ENCODE measurements at regions not wholly inside any gene's neighbourhood (a gene's known extent, or its start where the extent isn't known, plus 50 kb on each side); places are given as distances from the start of the nearest gene placed in this dataset.
"Not testable (repeated sequence)": the region's sequence is repeated elsewhere in the genome, so short reads cannot be mapped to it uniquely, and the experiment has no call there.

DNA sequence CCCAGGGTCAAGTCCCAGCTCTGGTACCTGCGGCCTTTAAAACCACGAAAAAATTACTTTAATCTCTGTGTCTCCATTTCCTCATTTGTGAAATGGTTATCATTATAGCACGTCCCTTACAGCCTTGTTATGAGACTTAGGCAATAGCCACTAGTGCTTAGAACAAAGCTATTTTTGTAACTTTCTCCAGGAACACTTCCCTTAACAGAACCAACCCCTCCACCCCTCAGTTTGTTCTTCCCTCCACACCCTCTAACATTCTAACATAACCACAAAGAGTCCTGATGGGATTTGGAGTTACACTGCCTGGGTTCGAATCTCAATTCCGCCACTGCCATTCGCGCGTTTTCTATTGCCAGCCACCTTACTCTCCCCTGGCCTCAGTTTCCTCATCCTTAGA lies 2777.4 kb upstream of the TPTE start:
- H3K27me3 Mint-ChIP-seq (ENCODE audit: low read depth in 3 of 3); H3K36me3 Mint-ChIP-seq; H3K27ac Mint-ChIP-seq; H3K79me2 ChIP-seq (ENCODE audit: insufficient read depth, low read length); H3K4me1 ChIP-seq (ENCODE audit: control insufficient read depth in 1 of 2, insufficient read depth in 2 of 2, low read length in 2 of 2); intact Hi-C loops (cut with micrococcal nuclease); H3K36me3 ChIP-seq (replicated peaks in 1 of 2; ENCODE audit: control insufficient read depth in 1 of 2, insufficient read depth in 2 of 2, low read length in 2 of 2); H3K27ac ChIP-seq (ENCODE audit: low read depth in 1 of 2, low read length in 2 of 2); H4K20me1 ChIP-seq (ENCODE audit: insufficient read depth, low read length); H2AFZ ChIP-seq (ENCODE audit: insufficient read depth, low read depth, low read length, poor library complexity, severe bottlenecking); H3K4me3 Mint-ChIP-seq; H3K27me3 ChIP-seq (ENCODE audit: control insufficient read depth in 2 of 2, insufficient read depth in 2 of 2, low read length in 2 of 2); H3K4me1 Mint-ChIP-seq; DNase-seq; H3K4me3 ChIP-seq (replicated peaks in 1 of 3; ENCODE audit: low read depth in 2 of 3, low read length in 3 of 3); H3K9ac ChIP-seq (ENCODE audit: insufficient read depth, low read length, poor library complexity, severe bottlenecking); H3K9me3 Mint-ChIP-seq; H3K4me2 ChIP-seq (replicated peaks; ENCODE audit: extremely low read depth, low read length, poor library complexity, severe bottlenecking); H3K9me3 ChIP-seq (replicated peaks in 1 of 2; ENCODE audit: control insufficient read depth in 1 of 2, insufficient read depth in 1 of 2, low read length in 2 of 2): not testable (repeated sequence)
- no CpG with 5 or more reads among the region's 8 CpGs for WGBS (ENCODE audit: insufficient coverage)

DNA sequence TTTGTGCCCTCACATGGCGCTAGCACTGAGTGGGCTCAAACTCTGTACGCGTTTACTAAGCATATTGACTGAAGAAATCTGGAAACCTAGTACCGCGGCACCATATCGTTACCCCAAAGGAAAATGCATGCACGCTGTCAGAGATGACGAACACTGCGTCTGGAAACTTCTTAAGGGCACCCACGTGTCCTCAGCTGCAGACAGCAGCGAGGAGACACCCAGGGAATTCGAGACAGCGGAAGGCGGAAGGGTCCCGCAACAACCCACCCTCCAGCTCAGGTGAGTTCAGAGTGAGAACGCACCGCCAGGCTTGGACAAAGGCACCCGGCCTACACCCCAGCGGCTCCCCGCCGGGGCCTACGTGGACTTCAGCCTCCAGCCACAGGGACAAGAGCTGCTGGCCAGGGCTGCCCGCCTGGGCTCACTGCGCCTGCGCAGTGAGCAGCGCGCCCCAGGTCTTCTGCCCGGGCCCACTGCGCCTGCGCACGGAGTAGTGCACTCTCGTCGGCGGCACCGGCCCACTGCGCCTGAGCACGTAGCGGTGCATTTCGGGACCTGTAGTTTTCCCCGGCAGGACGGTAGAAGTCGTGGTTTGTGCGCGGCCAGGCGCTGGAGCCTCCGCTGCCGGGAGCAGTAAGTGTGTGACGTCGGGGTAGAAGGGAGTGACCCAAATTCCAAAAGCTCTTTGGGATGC lies 2776.8 kb upstream of the TPTE start:
- H4K20me1 ChIP-seq (ENCODE audit: insufficient read depth, low read length); H3K4me2 ChIP-seq (replicated peaks; ENCODE audit: extremely low read depth, low read length, poor library complexity, severe bottlenecking); H3K27ac Mint-ChIP-seq; H3K36me3 Mint-ChIP-seq; H3K79me2 ChIP-seq (ENCODE audit: insufficient read depth, low read length); H3K4me1 ChIP-seq (ENCODE audit: control insufficient read depth in 1 of 2, insufficient read depth in 2 of 2, low read length in 2 of 2); H3K36me3 ChIP-seq (replicated peaks in 1 of 2; ENCODE audit: control insufficient read depth in 1 of 2, insufficient read depth in 2 of 2, low read length in 2 of 2); H3K9me3 ChIP-seq (replicated peaks in 1 of 2; ENCODE audit: control insufficient read depth in 1 of 2, insufficient read depth in 1 of 2, low read length in 2 of 2); H3K4me1 Mint-ChIP-seq; H3K27me3 ChIP-seq (ENCODE audit: control insufficient read depth in 2 of 2, insufficient read depth in 2 of 2, low read length in 2 of 2); H3K9ac ChIP-seq (ENCODE audit: insufficient read depth, low read length, poor library complexity, severe bottlenecking); H3K9me3 Mint-ChIP-seq; H3K27me3 Mint-ChIP-seq (ENCODE audit: low read depth in 3 of 3); DNase-seq; H2AFZ ChIP-seq (ENCODE audit: insufficient read depth, low read depth, low read length, poor library complexity, severe bottlenecking); H3K4me3 ChIP-seq (replicated peaks in 1 of 3; ENCODE audit: low read depth in 2 of 3, low read length in 3 of 3); H3K27ac ChIP-seq (ENCODE audit: low read depth in 1 of 2, low read length in 2 of 2); intact Hi-C loops (cut with micrococcal nuclease); H3K4me3 Mint-ChIP-seq: not testable (repeated sequence)
- WGBS (ENCODE audit: insufficient coverage) = no CpG with 5 or more reads among the region's 49 CpGs

DNA sequence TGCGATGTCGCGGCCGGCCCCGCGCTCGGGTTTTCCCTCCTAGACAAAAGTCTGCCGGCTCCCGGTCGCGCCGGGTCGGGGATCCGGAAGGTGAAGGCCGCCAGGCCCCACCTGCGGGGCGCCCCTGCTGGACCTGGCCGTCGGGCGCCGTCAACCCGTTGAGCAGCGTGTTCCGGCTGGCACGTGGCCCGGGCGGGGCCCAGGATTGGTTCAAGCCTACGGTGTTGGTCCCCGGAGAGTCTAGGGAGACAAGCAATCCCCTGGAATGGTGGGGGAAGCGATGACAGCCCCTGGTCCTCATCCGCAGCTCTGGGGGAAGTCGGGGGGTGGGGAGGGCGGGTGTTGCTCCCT lies 2776.3 kb upstream of the TPTE start:
- H3K4me3 Mint-ChIP-seq; H4K20me1 ChIP-seq (ENCODE audit: insufficient read depth, low read length); DNase-seq; H3K4me2 ChIP-seq (replicated peaks; ENCODE audit: extremely low read depth, low read length, poor library complexity, severe bottlenecking); H3K36me3 ChIP-seq (replicated peaks in 1 of 2; ENCODE audit: control insufficient read depth in 1 of 2, insufficient read depth in 2 of 2, low read length in 2 of 2); H3K27ac ChIP-seq (ENCODE audit: low read depth in 1 of 2, low read length in 2 of 2); H3K36me3 Mint-ChIP-seq; H3K4me1 ChIP-seq (ENCODE audit: control insufficient read depth in 1 of 2, insufficient read depth in 2 of 2, low read length in 2 of 2); intact Hi-C loops (cut with micrococcal nuclease); H3K27me3 ChIP-seq (ENCODE audit: control insufficient read depth in 2 of 2, insufficient read depth in 2 of 2, low read length in 2 of 2); H3K9ac ChIP-seq (ENCODE audit: insufficient read depth, low read length, poor library complexity, severe bottlenecking); H3K9me3 ChIP-seq (replicated peaks in 1 of 2; ENCODE audit: control insufficient read depth in 1 of 2, insufficient read depth in 1 of 2, low read length in 2 of 2); H3K9me3 Mint-ChIP-seq; H3K27ac Mint-ChIP-seq; H3K79me2 ChIP-seq (ENCODE audit: insufficient read depth, low read length); H3K27me3 Mint-ChIP-seq (ENCODE audit: low read depth in 3 of 3); H3K4me3 ChIP-seq (replicated peaks in 1 of 3; ENCODE audit: low read depth in 2 of 3, low read length in 3 of 3); H3K4me1 Mint-ChIP-seq; H2AFZ ChIP-seq (ENCODE audit: insufficient read depth, low read depth, low read length, poor library complexity, severe bottlenecking): not testable (repeated sequence)
- WGBS (ENCODE audit: insufficient coverage) = no CpG with 5 or more reads among the region's 33 CpGs

DNA sequence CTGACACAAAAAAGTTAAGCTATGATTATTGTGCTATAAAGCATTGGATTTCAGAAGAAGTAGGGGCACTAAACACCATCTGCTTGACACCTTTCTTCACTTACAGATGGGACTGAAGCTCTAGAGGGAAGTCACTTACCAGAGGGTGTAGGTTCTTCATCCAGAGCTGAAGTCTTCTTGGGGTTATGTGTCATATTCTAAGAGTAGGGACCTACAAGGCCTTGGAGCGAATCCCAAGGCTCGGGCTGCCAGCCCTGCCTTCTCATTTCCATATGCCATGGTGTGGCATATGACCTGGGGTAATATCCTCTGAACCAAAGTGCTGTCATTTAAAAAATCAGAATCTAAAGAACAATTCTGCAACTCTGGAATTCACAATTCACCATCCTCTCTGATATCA lies 2773.4 kb upstream of the TPTE start:
- H3K27me3 Mint-ChIP-seq (ENCODE audit: low read depth in 3 of 3) = not testable (repeated sequence)
- WGBS (ENCODE audit: insufficient coverage) = no CpG with 5 or more reads among the region's 2 CpGs

More for the DNA sequence above, 2773.4 kb upstream of the TPTE start:
- H3K9me3 Mint-ChIP-seq; H3K9me3 ChIP-seq (replicated peaks in 1 of 2; ENCODE audit: control insufficient read depth in 1 of 2, insufficient read depth in 1 of 2, low read length in 2 of 2); H2AFZ ChIP-seq (ENCODE audit: insufficient read depth, low read depth, low read length, poor library complexity, severe bottlenecking); H3K4me2 ChIP-seq (replicated peaks; ENCODE audit: extremely low read depth, low read length, poor library complexity, severe bottlenecking); H4K20me1 ChIP-seq (ENCODE audit: insufficient read depth, low read length); DNase-seq; H3K27ac Mint-ChIP-seq; intact Hi-C loops (cut with micrococcal nuclease); H3K79me2 ChIP-seq (ENCODE audit: insufficient read depth, low read length); H3K4me3 ChIP-seq (replicated peaks in 1 of 3; ENCODE audit: low read depth in 2 of 3, low read length in 3 of 3); H3K27me3 ChIP-seq (ENCODE audit: control insufficient read depth in 2 of 2, insufficient read depth in 2 of 2, low read length in 2 of 2); H3K27ac ChIP-seq (ENCODE audit: low read depth in 1 of 2, low read length in 2 of 2); H3K4me3 Mint-ChIP-seq; H3K9ac ChIP-seq (ENCODE audit: insufficient read depth, low read length, poor library complexity, severe bottlenecking); H3K4me1 ChIP-seq (ENCODE audit: control insufficient read depth in 1 of 2, insufficient read depth in 2 of 2, low read length in 2 of 2); H3K4me1 Mint-ChIP-seq; H3K36me3 Mint-ChIP-seq; H3K36me3 ChIP-seq (replicated peaks in 1 of 2; ENCODE audit: control insufficient read depth in 1 of 2, insufficient read depth in 2 of 2, low read length in 2 of 2): not testable (repeated sequence)
